Neutrophil (primary cell): ENCODE measurements at regions not wholly inside any gene's neighbourhood (a gene's known extent, or its start where the extent isn't known, plus 50 kb on each side); places are given as distances from the start of the nearest gene placed in this dataset.

Experiments
- H3K27ac ChIP-seq: fragments of 200-600 bp; sonication (generic); 2 replicates; pipeline ENCODE4 v1.5.1; 2016; ENCODE audit warnings: mild to moderate bottlenecking, moderate library complexity
- H3K27me3 ChIP-seq: fragments of 200-600 bp; sonication (generic); 2 replicates; pipeline ENCODE4 v1.6.0; 2016; ENCODE audit warnings: mild to moderate bottlenecking
- H3K36me3 ChIP-seq: fragments of 200-600 bp; sonication (generic); 2 replicates; pipeline ENCODE4 v1.5.1; 2017
- H3K4me1 ChIP-seq, 2 experiments: fragments of 200-600 bp in 1 of 2; sonication (generic) in 1 of 2; 1 replicate in 1 of 2; 2 replicates in 1 of 2; pipeline versions ENCODE4 v1.5.1 to v1.6.1; 2013 to 2016; ENCODE audit warnings: low read depth in 1 of 2, low read length in 1 of 2, mild to moderate bottlenecking in 1 of 2, moderate library complexity in 1 of 2; ENCODE audit not compliant: control insufficient read depth in 1 of 2, insufficient read depth in 1 of 2
- H3K4me3 ChIP-seq, 2 experiments: fragments of 200-600 bp in 1 of 2; sonication (generic) in 1 of 2; 1 replicate in 1 of 2; 2 replicates in 1 of 2; pipeline ENCODE4 v1.5.1; 2013 to 2016; ENCODE audit warnings: low read depth in 1 of 2, low read length in 1 of 2, mild to moderate bottlenecking in 1 of 2, moderate library complexity in 1 of 2
- H3K9me3 ChIP-seq: fragments of 200-600 bp; sonication (generic); 2 replicates; pipeline ENCODE4 v1.5.1; 2016
- TF ChIP-seq, protein P1 (sequence below): fragments of 200-600 bp; sonication (generic); IDR thresholded peaks from 2 replicates; pipeline ENCODE4 v1.5.1; 2016; ENCODE audit warnings: antibody characterized with exemption

GRCh38 chr13:107817647-107818287, 397.6 kb downstream of the LIG4 start:
- Histone ChIP-seq H3K4me1 (no peaks in the 10 kb centered on the region), H3K27me3 (no peaks in the 10 kb centered on the region), H3K9me3 (no peaks in the 10 kb centered on the region), H3K27ac (no peak overlapping the region), H3K4me3 (no peak overlapping the region), H3K36me3 (no peaks in the 10 kb centered on the region)
- TF ChIP-seq, protein P1, sequence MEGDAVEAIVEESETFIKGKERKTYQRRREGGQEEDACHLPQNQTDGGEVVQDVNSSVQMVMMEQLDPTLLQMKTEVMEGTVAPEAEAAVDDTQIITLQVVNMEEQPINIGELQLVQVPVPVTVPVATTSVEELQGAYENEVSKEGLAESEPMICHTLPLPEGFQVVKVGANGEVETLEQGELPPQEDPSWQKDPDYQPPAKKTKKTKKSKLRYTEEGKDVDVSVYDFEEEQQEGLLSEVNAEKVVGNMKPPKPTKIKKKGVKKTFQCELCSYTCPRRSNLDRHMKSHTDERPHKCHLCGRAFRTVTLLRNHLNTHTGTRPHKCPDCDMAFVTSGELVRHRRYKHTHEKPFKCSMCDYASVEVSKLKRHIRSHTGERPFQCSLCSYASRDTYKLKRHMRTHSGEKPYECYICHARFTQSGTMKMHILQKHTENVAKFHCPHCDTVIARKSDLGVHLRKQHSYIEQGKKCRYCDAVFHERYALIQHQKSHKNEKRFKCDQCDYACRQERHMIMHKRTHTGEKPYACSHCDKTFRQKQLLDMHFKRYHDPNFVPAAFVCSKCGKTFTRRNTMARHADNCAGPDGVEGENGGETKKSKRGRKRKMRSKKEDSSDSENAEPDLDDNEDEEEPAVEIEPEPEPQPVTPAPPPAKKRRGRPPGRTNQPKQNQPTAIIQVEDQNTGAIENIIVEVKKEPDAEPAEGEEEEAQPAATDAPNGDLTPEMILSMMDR = no peak

- H3K9me3 ChIP-seq = no peaks in the 10 kb centered on the region
- H3K4me1 ChIP-seq = no peaks in the 10 kb centered on the region
- no peak overlapping the region for H3K4me3 ChIP-seq
- no peaks in the 10 kb centered on the region for H3K36me3 ChIP-seq
- H3K27ac ChIP-seq = no peak overlapping the region
- no peaks in the 10 kb centered on the region for H3K27me3 ChIP-seq
- TF ChIP-seq, protein P1 = no peak
Measured at GRCh38 chr13:107812014-107812412, 403.3 kb downstream of the LIG4 start.

DNA sequence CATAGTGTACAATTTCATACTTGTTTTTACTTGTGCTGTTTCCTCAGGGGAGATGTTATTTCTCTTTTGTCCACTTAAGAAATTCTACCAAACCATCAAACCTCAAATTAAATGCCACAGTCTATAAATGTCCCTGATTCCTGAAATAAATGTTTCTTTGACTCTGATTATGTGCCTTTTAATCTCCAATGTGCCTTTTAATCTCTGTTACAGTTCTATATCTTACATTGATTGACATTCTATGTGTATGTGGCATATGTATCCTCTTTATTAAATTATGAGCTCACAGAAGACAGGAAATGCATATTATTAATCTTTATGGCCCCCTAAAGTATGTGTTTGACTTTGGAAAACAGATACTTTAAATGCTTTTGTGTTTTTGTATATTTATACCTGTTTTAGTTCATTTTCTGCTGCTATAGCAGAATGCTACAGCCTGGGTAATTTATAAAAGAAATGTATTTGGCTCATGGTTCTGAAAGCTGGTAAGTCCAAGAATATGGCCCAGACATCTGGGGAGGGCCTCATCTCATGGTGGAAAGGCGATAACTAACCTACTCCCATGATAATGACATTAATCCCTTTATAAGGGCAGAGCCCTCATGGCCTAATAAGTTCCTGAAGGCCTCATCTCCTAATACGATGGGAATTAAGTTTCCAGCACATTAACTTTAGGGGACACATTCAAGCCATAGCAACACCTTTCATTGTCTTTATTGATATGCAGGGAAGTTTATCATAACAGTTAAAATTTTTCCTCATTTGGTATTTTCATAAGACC, 403.9 kb downstream of the LIG4 start:
- no peak overlapping the region for H3K27ac ChIP-seq
- H3K9me3 ChIP-seq = no peaks in the 10 kb centered on the region
- no peak overlapping the region for H3K4me3 ChIP-seq
- H3K36me3 ChIP-seq = no peaks in the 10 kb centered on the region
- no peaks in the 10 kb centered on the region for H3K27me3 ChIP-seq
- TF ChIP-seq, protein P1 = no peak
- H3K4me1 ChIP-seq = no peaks in the 10 kb centered on the region

DNA sequence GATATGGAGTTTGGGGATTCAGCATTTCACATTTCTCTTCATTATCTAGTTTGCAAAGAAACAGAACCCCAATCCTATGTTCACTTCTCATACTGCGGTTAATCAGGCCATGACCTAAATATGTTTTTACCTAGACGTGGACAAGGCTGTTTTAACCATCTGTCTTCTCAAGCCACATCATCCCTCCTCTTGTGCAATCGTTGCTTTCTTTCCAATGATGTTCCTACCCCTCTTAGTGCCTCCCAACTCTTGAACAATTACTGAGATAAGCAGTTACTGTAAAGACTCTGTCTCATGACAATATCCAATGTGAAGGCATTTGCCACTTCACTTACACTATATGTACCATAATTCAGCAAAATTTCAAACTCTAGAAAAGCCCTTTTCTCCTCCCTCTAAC, 406.2 kb downstream of the LIG4 start:
- Histone ChIP-seq H3K9me3 (no peaks in the 10 kb centered on the region), H3K4me3 (no peak overlapping the region), H3K36me3 (no peaks in the 10 kb centered on the region), H3K4me1 (no peaks in the 10 kb centered on the region), H3K27me3 (no peaks in the 10 kb centered on the region), H3K27ac (no peak overlapping the region)
- TF ChIP-seq, protein P1 = no peak

GRCh38 chr13:107808389-107808788, 406.9 kb downstream of the LIG4 start:
- TF ChIP-seq, protein P1 = no peak
- Histone ChIP-seq H3K27ac (no peak overlapping the region), H3K4me1 (no peaks in the 10 kb centered on the region), H3K36me3 (no peaks in the 10 kb centered on the region), H3K4me3 (no peak overlapping the region), H3K9me3 (no peaks in the 10 kb centered on the region), H3K27me3 (no peaks in the 10 kb centered on the region)
